DOHH2 (cell line): ENCODE measurements at regions not wholly inside any gene's neighbourhood (a gene's known extent, or its start where the extent isn't known, plus 50 kb on each side); places are given as distances from the start of the nearest gene placed in this dataset.

Experiments
- H3F3A ChIP-seq: fragments of 200-600 bp; sonication (generic), shearing (Covaris generic); 2 replicates; pipeline ENCODE4 v1.6.0; 2016; ENCODE audit warnings: antibody characterized with exemption, mild to moderate bottlenecking; ENCODE audit not compliant: control insufficient read depth, insufficient read depth
- H3K27ac ChIP-seq: fragments of 200-600 bp; sonication (generic); 2 replicates; pipeline ENCODE4 v1.5.1; 2014; ENCODE audit warnings: low read depth, mild to moderate bottlenecking, low read length, moderate library complexity
- H3K27me3 ChIP-seq: fragments of 200-600 bp; sonication (generic); 2 replicates; pipeline ENCODE4 v1.6.1; 2014; ENCODE audit warnings: mild to moderate bottlenecking, low read length, mixed read lengths; ENCODE audit not compliant: control insufficient read depth
- H3K36me3 ChIP-seq: fragments of 200-600 bp; sonication (generic); 2 replicates; pipeline ENCODE4 v1.6.1; 2014; ENCODE audit warnings: mild to moderate bottlenecking, low read length, moderate library complexity, mixed read lengths; ENCODE audit not compliant: control insufficient read depth
- H3K4me1 ChIP-seq: fragments of 200-600 bp; sonication (generic); 2 replicates; pipeline ENCODE4 v1.6.1; 2014; ENCODE audit warnings: mild to moderate bottlenecking, low read length, mixed read lengths; ENCODE audit not compliant: control insufficient read depth
- H3K4me2 ChIP-seq: fragments of 200-600 bp; sonication (generic); 2 replicates; pipeline ENCODE4 v1.6.0; 2014; ENCODE audit warnings: mild to moderate bottlenecking, low read length, moderate library complexity
- H3K4me3 ChIP-seq: fragments of 200-600 bp; sonication (generic); 2 replicates; pipeline ENCODE4 v1.5.1; 2014; ENCODE audit warnings: mild to moderate bottlenecking, low read length, mixed read lengths
- H3K79me2 ChIP-seq: fragments of 200-600 bp; sonication (generic); 2 replicates; pipeline ENCODE4 v1.6.1; 2014; ENCODE audit warnings: mild to moderate bottlenecking, low read length, mixed read lengths; ENCODE audit not compliant: control insufficient read depth
- H3K9me2 ChIP-seq: fragments of 200-600 bp; sonication (generic); replicated peaks from 2 replicates; pipeline ENCODE4 v1.6.1; 2014; ENCODE audit warnings: mild to moderate bottlenecking, low read length, mixed read lengths; ENCODE audit not compliant: control insufficient read depth
- H3K9me3 ChIP-seq: fragments of 200-600 bp; sonication (generic); 2 replicates; pipeline ENCODE4 v1.6.1; 2014; ENCODE audit warnings: antibody characterized with exemption, low read length, mixed read lengths; ENCODE audit not compliant: control insufficient read depth, insufficient read depth
- H4K20me1 ChIP-seq: fragments of 200-600 bp; sonication (generic); 2 replicates; pipeline ENCODE4 v1.6.0; 2014; ENCODE audit warnings: low read depth, mild to moderate bottlenecking, antibody characterized with exemption, low read length, moderate library complexity; ENCODE audit not compliant: control insufficient read depth, insufficient read depth
- CTCF ChIP-seq: fragments of 200-600 bp; sonication (generic); IDR thresholded peaks from one replicate; pipeline ENCODE4 v1.5.1; 2014; ENCODE audit warnings: antibody characterized with exemption, mild to moderate bottlenecking, low read depth, low read length; ENCODE audit not compliant: poor library complexity, severe bottlenecking
- EZH2phosphoT487 ChIP-seq: fragments of 200-600 bp; sonication (generic); IDR thresholded peaks from 2 replicates; pipeline ENCODE4 v1.6.1; 2017; ENCODE audit warnings: borderline replicate concordance, mild to moderate bottlenecking, antibody characterized with exemption, low read length, moderate library complexity, mixed read lengths

- H3K9me2 ChIP-seq, result no peaks in the 10 kb centered on the region
- H3K27ac ChIP-seq, result no peak overlapping the region
- TF ChIP-seq CTCF (no peak), EZH2phosphoT487 (no peak)
- no peaks in the 10 kb centered on the region for H3K79me2 ChIP-seq
- no peaks in the 10 kb centered on the region for H3F3A ChIP-seq
- H3K27me3 ChIP-seq, result peaks cover 27% of the 10 kb centered on the region
- no peaks in the 10 kb centered on the region for H3K36me3 ChIP-seq
- H3K4me2 ChIP-seq, result no peak overlapping the region
- no peaks in the 10 kb centered on the region for H3K4me1 ChIP-seq
- no peak overlapping the region for H3K4me3 ChIP-seq
- H3K9me3 ChIP-seq, result no peaks in the 10 kb centered on the region
- H4K20me1 ChIP-seq, result no peaks in the 10 kb centered on the region
Measured at GRCh38 chr7:45240926-45241325, 83.3 kb downstream of the RAMP3 start.

GRCh38 chr7:45241339-45242109, 83.9 kb downstream of the RAMP3 start:
- Histone ChIP-seq H4K20me1 (no peaks in the 10 kb centered on the region), H3K36me3 (no peaks in the 10 kb centered on the region), H3K4me3 (no peak overlapping the region), H3K9me3 (no peaks in the 10 kb centered on the region), H3F3A (no peaks in the 10 kb centered on the region), H3K27ac (no peak overlapping the region), H3K4me1 (no peaks in the 10 kb centered on the region), H3K79me2 (no peaks in the 10 kb centered on the region), H3K4me2 (no peak overlapping the region), H3K9me2 (no peaks in the 10 kb centered on the region), H3K27me3 (peaks cover 30% of the 10 kb centered on the region)
- TF ChIP-seq CTCF, result no peak
- no peak for TF ChIP-seq EZH2phosphoT487

- no peaks in the 10 kb centered on the region for H3K9me3 ChIP-seq
- H3K9me2 ChIP-seq, result no peaks in the 10 kb centered on the region
- no peaks in the 10 kb centered on the region for H3K36me3 ChIP-seq
- H3K4me1 ChIP-seq, result no peaks in the 10 kb centered on the region
- H3F3A ChIP-seq, result no peaks in the 10 kb centered on the region
- peaks cover 26% of the 10 kb centered on the region for H3K27me3 ChIP-seq
- no peak overlapping the region for H3K27ac ChIP-seq
- TF ChIP-seq EZH2phosphoT487, result no peak
- no peak for TF ChIP-seq CTCF
- H4K20me1 ChIP-seq, result no peaks in the 10 kb centered on the region
- no peak overlapping the region for H3K4me2 ChIP-seq
- H3K4me3 ChIP-seq, result no peak overlapping the region
- H3K79me2 ChIP-seq, result no peaks in the 10 kb centered on the region
Measured at GRCh38 chr7:45242261-45242660, 84.7 kb downstream of the RAMP3 start.
